ENCODE measurements at regions not wholly inside any gene's neighbourhood (a gene's known extent, or its start where the extent isn't known, plus 50 kb on each side); places are given as distances from the start of the nearest gene placed in this dataset.

DNA sequence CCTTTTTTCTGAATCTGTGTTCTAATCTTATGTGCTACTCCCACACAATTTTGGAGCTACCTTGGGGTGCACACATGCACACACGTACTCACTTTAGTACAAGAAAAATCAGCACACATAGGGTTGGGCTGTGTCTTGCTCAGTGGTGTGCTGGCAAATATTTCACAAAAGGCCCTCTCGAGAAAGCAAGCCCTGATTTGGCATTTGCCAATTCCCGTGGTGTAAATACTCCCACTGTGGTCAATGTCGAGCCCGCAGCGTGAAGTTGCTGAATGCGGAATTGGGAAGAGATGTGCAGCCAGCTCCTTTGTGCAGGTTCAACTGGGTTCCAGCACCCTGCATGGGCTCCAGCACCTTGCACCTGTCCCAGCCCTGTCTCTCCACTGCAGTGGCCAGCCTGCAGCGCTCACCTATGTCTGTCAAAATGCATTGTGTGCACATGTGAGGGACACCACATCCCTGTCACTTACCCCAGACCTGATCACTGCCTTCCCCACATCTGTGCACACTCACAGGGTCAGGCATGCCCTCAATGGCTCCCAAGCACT, 78.4 kb upstream of the WNT4 start:
- DNase-seq (ENCODE audit: low spot score) = no peak

- DNase-seq (ENCODE audit: low spot score) = no peak
Measured at GRCh38 chr1:22222723-22223122, 79.8 kb upstream of the WNT4 start.

DNA sequence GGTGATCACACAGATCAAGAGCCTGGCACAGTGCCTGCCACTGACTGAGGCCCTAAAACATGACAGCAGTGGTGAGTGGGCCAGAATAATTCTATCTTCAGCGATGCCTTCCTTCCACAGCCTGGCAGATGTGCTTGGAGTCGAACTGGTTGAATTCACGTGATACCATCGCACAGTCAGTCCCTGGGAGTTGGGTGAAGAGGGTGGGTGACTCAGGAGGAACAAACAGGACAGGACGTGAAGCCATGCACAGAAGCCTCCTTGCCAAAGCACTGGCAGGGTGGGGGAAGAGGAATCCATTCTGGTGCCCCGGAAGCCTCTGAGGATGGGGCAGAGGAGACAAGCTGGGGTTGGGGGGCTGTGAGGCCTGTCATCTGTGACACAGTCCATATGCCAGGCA, 80.3 kb upstream of the WNT4 start:
- no peak for DNase-seq (ENCODE audit: low spot score)

DNA sequence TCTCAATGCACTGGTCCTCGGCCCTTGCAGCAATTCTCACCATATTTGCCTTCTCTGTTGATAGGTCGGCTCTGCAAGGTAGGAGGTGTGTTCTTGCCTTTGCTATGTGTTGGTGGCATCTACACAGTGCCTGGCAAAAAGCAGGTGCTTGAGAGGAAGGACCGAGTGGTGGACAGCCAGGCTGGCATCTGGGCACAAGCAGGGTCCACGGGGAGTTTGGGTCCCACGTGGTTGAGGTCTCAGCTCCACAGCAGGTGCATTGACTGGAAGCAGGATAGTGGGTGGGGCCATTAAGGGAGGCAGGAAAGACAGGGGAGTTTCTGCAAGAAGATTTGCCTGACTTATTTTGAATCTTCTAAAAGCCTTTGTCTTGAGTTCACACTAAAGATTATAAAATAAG, 81.2 kb upstream of the WNT4 start:
- no peak for DNase-seq (ENCODE audit: low spot score)

DNA sequence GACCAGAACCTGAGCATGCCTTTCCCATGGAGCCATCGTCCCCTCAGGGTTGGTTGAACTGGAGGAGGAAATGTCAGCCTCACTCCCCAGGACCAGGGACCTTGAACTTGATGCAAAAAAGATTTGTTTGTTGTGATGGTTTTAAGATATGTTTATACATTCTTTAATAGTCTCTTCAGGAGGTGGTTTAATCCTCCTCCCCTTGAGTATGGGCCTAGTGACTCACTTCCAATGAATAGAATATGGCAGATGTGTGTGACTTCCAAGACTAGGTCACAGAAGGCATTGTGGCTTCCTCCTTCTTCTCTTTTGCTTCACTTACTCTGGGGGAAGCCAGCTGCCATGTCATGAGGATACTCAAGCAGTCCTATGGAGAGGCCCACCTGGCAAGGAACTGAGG, 81.7 kb upstream of the WNT4 start:
- DNase-seq (ENCODE audit: low spot score) = no peak

GRCh38 chr1:22225858-22226589, 83.1 kb upstream of the WNT4 start:
- no peak for DNase-seq (ENCODE audit: low spot score)

GRCh38 chr1:22228074-22228473, 85.2 kb upstream of the WNT4 start:
- no peak for DNase-seq (ENCODE audit: low spot score)

DNA sequence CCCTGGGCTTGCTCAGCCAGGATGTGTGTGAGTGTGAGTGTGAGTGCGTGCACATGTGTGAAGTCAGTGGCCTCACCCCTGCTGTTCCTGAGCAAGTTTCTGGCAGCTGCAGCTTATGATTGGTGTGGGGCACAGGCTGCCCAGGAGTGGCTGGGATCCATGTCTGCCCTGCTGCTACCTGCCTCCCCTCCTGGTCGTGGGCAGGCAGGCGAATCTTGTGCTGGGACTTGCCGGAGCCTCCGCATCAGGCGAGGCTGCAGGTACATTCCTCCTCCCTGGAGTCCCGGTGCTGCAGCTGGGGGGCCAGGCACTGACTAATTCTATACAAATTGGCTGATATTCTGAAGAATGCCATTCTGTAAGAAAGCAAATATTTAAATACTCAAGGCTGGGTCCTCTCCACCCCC, 85.6 kb upstream of the WNT4 start:
- DNase-seq (ENCODE audit: low spot score) = no peak

DNA sequence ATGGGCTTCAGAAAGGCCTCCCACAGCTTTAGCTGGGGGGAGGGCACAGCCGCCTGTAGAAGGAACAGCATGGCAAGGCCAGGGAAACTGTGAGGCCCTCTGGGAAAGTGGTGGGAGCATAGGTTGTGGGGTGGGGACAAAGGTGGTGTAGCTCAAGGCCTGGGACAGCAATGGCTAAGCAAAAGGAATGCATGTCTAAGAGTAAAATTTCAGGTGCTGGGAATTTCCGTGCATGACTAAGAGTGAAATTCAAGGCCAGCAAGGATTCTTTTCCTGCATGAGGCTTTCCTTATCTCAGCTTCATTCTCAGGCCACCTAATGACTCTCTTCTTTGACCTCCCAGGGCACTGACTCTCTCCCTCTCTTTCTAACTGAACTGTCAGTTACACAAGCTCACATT, 86.5 kb upstream of the WNT4 start:
- no peak for DNase-seq (ENCODE audit: low spot score)

DNA sequence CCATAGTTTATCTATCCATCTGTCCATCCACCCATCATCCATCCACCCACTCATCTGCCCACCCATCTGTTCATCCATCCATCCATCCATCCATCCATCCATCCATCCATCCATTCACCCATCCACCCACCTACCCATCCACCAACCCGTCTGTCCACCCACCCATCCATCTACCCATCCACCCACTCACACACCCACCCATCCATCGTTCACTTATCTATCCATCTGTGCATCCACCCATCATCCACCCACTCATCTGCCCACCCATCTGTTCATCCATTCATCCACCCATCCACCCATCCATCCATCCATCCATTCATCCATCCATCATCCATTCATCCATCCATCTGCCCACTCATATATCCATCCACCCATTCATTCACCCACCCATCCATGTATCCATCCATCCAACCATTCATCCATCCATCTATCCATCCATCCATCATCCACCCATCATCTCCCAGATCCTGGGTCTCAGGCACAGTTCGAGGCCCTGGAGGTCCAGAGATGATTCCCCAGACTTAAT, 88.2 kb upstream of the WNT4 start:
- DNase-seq (ENCODE audit: low spot score) = no peak

DNA sequence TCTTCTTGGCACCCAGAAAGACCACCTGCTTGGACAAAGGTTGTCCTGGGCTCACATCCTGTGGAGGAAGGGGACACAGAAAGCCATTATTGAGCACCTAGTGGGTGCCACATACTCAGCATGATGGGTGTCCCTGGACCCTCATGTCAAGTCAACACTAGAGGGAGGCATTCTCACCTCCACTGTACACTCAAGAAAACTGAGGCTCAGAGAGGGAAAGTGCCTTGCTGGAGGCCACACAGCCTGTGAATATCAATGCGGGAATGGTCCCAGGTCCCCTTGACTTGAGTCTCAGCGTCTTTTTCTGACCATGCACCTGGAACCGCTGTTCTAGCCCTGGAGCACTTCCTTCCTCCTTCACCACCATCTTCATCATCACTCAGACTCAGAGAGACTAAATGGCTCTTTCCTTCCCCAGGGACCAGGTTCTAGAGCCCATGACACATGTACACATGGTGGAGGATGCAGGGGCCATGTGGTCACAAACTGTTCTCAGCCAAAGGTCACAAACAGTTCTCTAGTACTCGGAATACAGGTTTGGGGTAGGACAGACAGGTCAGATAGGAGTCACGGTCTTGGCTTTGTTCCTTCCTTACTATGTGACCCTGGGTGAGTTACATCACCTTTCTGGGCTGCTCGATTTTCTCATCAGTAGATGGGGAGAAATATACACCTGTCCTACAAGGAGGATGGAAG, 89.2 kb upstream of the WNT4 start:
- no peak for DNase-seq (ENCODE audit: low spot score)

- no peak for DNase-seq (ENCODE audit: low spot score)
Measured at GRCh38 chr1:22233222-22233621, 90.3 kb upstream of the WNT4 start.

- DNase-seq (ENCODE audit: low spot score) = no peak
Measured at GRCh38 chr1:22234476-22235030, 91.7 kb upstream of the WNT4 start.

GRCh38 chr1:22236166-22236565, 93.3 kb upstream of the WNT4 start:
- no peak for DNase-seq (ENCODE audit: low spot score)

DNA sequence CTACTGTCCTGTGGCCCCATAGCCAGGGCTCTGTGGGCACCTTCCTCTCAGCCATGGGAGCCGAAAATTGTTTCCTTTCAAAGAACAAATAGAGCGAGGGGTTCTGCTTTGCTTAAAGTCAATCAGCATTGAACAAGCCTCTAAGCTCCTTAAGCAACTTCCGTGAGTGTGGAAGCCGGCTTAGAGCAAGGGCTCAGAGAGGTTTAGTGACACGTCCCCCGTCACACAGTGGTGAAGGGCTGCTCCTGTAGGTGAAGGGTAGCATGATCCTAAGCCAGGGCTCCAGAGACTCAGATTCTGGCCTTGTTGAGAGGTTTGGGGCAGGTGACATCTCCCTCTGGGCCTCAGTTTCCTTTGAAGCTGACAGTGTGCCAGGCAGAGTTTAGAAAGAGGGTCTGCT, 94.0 kb upstream of the WNT4 start:
- DNase-seq (ENCODE audit: low spot score) = no peak

- DNase-seq (ENCODE audit: low spot score) = no peak
Measured at GRCh38 chr1:22237433-22238093, 94.7 kb upstream of the WNT4 start.

DNA sequence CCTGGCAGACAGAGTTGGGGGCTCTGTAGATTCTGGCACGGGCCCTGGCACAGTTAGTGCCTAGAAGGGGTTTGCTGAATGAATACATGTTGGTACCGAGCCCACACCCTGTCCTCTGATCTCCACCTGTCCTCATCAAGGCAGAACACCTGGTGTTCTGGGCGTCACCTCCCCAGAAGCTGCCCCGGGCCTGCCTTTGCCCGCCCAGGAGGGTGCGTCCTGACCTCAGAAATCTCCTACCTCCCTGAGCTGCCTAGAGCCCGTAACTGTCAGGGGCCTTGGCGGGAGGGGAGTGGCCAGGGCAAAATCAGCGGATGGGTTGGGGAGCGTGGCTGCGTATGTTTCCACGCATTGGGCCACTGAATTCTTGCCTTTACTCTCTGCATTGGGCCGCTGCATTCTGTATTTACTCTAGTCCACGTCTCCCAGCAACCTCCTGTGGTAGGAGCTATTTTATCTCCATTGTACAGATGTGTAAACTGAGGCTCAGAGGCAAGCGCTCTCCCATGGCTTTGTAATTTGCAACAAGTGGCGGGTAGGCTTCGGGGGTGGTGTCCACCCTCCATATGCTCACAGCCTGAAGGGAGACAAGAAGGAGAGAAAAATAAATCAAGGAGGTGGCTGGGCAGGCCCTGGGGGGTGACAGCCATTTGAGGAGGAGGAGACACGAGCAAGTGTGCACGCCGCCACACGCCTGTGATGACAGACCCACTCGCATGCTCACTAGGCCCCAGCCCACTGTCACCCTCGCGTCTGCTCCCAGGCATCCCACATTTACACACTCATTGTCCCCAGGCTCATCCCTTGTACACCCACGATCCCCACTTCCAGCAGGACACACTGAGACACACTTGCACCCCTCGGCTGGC, 95.7 kb upstream of the WNT4 start:
- DNase-seq (ENCODE audit: low spot score) = no peak

- DNase-seq (ENCODE audit: low spot score) = no peak
Measured at GRCh38 chr1:22239378-22239777, 96.5 kb upstream of the WNT4 start.

DNA sequence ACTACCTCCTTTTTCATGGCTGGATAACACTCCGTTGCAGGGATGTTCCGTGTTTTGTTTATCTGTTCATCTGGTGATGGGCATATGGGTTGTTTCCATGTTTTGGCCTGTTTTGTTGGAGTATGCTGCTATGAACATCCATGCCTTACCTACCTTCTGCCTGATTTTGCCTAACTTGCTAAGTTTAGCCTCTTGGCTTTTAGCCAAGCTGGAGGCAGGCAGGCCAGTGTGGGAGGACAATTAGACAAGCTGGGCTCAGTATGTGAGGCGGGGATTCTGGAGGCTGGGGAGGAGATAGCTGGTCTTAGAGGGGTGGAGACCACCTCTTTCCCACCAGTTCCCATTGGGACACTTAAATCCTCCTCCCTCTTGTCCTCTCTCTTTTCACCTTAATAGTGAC, 98.4 kb upstream of the WNT4 start:
- no peak for DNase-seq (ENCODE audit: low spot score)

DNA sequence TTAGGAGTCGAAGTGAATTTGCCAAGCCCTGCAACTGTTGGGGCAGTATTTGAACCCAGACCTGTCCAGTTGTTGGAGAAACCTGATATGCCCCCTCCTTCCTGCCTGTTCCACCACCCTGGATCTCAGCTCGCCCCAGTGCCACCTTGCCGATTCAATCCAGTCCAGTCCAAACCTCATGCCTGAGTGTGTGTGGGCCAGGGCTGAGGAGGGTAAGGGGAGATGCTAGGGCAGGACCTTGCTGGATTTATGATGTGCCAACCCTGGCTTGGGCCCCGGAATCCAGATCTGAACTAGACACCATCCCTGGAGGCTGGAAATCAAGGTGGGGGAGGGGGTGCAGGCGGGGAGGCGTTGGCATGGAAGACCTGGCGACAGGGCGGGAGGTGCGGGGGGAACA, 98.9 kb upstream of the WNT4 start:
- no peak for DNase-seq (ENCODE audit: low spot score)

DNA sequence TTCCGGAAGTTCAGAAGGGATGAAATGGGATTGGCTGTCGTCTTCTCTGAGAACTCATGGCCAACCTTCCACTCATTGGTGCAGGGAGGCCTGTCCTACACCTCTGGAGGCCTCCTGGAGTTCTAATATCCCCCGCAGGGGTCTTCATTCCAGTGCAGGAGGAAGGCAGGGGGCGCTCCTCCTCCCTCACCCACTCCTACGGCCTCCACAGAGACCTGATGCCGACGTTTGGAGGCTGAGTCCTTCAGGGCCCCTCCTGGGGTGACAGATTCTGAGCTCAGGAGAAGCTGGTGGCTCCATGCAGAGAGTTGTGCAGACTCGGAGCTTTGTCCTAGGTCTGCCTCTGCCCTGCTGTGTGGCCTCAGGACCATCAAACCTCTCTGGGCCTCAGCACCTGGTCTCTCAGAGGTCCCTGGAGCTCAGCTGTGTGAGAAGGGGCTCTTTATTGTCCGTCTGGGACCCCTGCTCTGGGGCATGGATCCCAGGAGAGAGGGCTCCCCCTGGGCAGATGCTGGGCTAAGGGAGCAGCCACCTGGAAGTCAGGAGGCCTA, 102.3 kb upstream of the WNT4 start:
- no peak for DNase-seq (ENCODE audit: low spot score)
